H1 (cell line): ENCODE measurements at regions not wholly inside any gene's neighbourhood (a gene's known extent, or its start where the extent isn't known, plus 50 kb on each side); places are given as distances from the start of the nearest gene placed in this dataset.

Experiments
- FOSL1 ChIP-seq: IDR thresholded peaks from 2 replicates; pipeline ENCODE4 v1.6.1; 2011; ENCODE audit warnings: mild to moderate bottlenecking, low read depth, low read length, moderate library complexity; ENCODE audit not compliant: insufficient read depth
- NANOG ChIP-seq: IDR thresholded peaks from 2 replicates; pipeline ENCODE4 v1.6.1; 2011; ENCODE audit warnings: low read length, low read depth, mild to moderate bottlenecking, inconsistent platforms; ENCODE audit not compliant: insufficient read depth, poor library complexity, severe bottlenecking
- TF ChIP-seq, protein P1 (sequence below), 3 experiments: IDR thresholded peaks; 1 replicate in 2 of 3; 2 replicates in 1 of 3; pipeline versions ENCODE4 v1.5.1 to v1.6.1; 2011; ENCODE audit warnings: low read length in 3 of 3, mild to moderate bottlenecking in 3 of 3, inconsistent platforms in 2 of 3, low read depth in 1 of 3, moderate library complexity in 1 of 3; ENCODE audit not compliant: insufficient read depth in 1 of 3; ENCODE audit errors: control extremely low read depth in 1 of 3

DNA sequence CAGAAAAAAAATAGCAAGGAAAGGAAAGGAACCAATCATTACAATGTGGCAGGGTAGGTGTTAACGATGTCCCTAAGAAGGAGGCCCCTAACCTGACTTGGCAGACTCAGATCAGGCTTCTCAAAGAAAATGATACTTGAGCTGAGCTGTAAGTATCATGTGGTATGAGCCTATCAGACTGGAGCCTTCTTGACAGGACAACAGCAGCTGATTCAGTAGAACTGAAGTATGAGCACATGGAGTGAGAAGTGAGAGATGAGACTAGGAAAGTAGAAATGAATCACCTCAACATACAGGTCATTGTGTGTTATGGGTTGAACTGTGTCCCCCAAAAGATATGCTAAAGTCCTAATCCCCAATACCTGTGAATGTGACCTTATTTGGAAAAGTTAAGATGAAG lies 66.3 kb downstream of the MTERF1 start:
- TF ChIP-seq, protein P1, sequence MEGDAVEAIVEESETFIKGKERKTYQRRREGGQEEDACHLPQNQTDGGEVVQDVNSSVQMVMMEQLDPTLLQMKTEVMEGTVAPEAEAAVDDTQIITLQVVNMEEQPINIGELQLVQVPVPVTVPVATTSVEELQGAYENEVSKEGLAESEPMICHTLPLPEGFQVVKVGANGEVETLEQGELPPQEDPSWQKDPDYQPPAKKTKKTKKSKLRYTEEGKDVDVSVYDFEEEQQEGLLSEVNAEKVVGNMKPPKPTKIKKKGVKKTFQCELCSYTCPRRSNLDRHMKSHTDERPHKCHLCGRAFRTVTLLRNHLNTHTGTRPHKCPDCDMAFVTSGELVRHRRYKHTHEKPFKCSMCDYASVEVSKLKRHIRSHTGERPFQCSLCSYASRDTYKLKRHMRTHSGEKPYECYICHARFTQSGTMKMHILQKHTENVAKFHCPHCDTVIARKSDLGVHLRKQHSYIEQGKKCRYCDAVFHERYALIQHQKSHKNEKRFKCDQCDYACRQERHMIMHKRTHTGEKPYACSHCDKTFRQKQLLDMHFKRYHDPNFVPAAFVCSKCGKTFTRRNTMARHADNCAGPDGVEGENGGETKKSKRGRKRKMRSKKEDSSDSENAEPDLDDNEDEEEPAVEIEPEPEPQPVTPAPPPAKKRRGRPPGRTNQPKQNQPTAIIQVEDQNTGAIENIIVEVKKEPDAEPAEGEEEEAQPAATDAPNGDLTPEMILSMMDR (IDR thresholded peaks at IDR 0.05; ENCODE audit: control extremely low read depth in 1 of 3, insufficient read depth in 1 of 3, low read depth in 1 of 3, low read length in 3 of 3): no peak
- no peak for TF ChIP-seq FOSL1
- no peak for TF ChIP-seq NANOG
